WTC11 (cell line): ENCODE measurements at regions not wholly inside any gene's neighbourhood (a gene's known extent, or its start where the extent isn't known, plus 50 kb on each side); places are given as distances from the start of the nearest gene placed in this dataset.

ENCODE experiments used
- ATAC-seq: fragments of 200-7000 bp; cut with Tn5 transposase; 2 replicates; pipeline ENCODE4 v1.10.0; 2021; ENCODE audit warnings: mild to moderate bottlenecking, moderate library complexity
- CTCF ChIA-PET: fragments of 300-600 bp; sonication (Branson Sonifier 250); formaldehyde crosslinking; loops from one replicate; lab custom pipeline; 2021; ENCODE audit warnings: antibody characterized with exemption; lab: Charles Lee
- POLR2A ChIA-PET: fragments of 350-600 bp; sonication (Branson Sonifier 250); formaldehyde crosslinking; loops from one replicate; lab custom pipeline; 2021; ENCODE audit warnings: antibody characterized with exemption; lab: Charles Lee
- DNase-seq: peaks from one replicate; pipeline ENCODE4 v3.0.0; 2021; ENCODE audit warnings: low spot score
- H3K27ac Mint-ChIP-seq: 2 replicates; pipeline ENCODE4 v1.8.0; 2021; ENCODE audit warnings: mixed read lengths
- H3K27me3 Mint-ChIP-seq: 2 replicates; pipeline ENCODE4 v1.8.0; 2021; ENCODE audit warnings: low read depth, mild to moderate bottlenecking, moderate library complexity, mixed read lengths
- H3K36me3 Mint-ChIP-seq: 2 replicates; pipeline ENCODE4 v1.8.0; 2021; ENCODE audit warnings: mixed read lengths
- H3K4me1 Mint-ChIP-seq: 2 replicates; pipeline ENCODE4 v1.8.0; 2022; ENCODE audit warnings: mixed read lengths
- H3K4me3 Mint-ChIP-seq: 2 replicates; pipeline ENCODE4 v1.8.0; 2021; ENCODE audit warnings: mild to moderate bottlenecking, moderate library complexity, mixed read lengths
- H3K9me3 Mint-ChIP-seq: 2 replicates; pipeline ENCODE4 v1.8.0; 2021; ENCODE audit warnings: mixed read lengths
- FOXP1 ChIP-seq: sonication (generic); formaldehyde crosslinking; IDR thresholded peaks from 2 replicates; pipeline ENCODE4 v1.8.0; 2022; ENCODE audit warnings: missing genetic modification reagents, mild to moderate bottlenecking, moderate library complexity, borderline replicate concordance
- HMGA2 ChIP-seq: fragments of 250-450 bp; sonication (Bioruptor Pico); IDR thresholded peaks from 2 replicates; pipeline ENCODE4 v1.4.0; 2021; ENCODE audit warnings: mild to moderate bottlenecking, moderate library complexity
- JAZF1 ChIP-seq: fragments of 250-450 bp; sonication (Bioruptor Pico); IDR thresholded peaks from 2 replicates; pipeline ENCODE4 v1.9.0; 2021; ENCODE audit warnings: moderate library complexity, mild to moderate bottlenecking, inconsistent platforms
- NFATC4 ChIP-seq: fragments of 250-450 bp; sonication (Bioruptor Pico); IDR thresholded peaks from 2 replicates; pipeline ENCODE4 v1.9.0; 2021; ENCODE audit warnings: mild to moderate bottlenecking
- NFYB ChIP-seq: sonication (generic); formaldehyde crosslinking; conservative IDR thresholded peaks from 2 replicates; pipeline ENCODE4 v1.8.0; 2022; ENCODE audit warnings: low read depth, missing genetic modification reagents
- NR1H2 ChIP-seq: sonication (generic); formaldehyde crosslinking; IDR thresholded peaks from 2 replicates; pipeline ENCODE4 v1.9.0; 2021; ENCODE audit warnings: mild to moderate bottlenecking, moderate library complexity, missing genetic modification reagents
- PRDM15 ChIP-seq: sonication (generic); formaldehyde crosslinking; IDR thresholded peaks from 2 replicates; pipeline ENCODE4 v1.8.0; 2022; ENCODE audit warnings: missing genetic modification reagents
- TEAD1 ChIP-seq: sonication (generic); formaldehyde crosslinking; IDR thresholded peaks from 2 replicates; pipeline ENCODE4 v1.8.0; 2022; ENCODE audit warnings: mild to moderate bottlenecking, missing genetic modification reagents
- TP53 ChIP-seq: sonication (generic); formaldehyde crosslinking; IDR thresholded peaks from 2 replicates; pipeline ENCODE4 v1.8.1; 2023; ENCODE audit warnings: mild to moderate bottlenecking, missing genetic modification reagents
- USF1 ChIP-seq: sonication (generic); formaldehyde crosslinking; IDR thresholded peaks from 2 replicates; pipeline ENCODE4 v1.8.0; 2022; ENCODE audit warnings: mild to moderate bottlenecking, missing genetic modification reagents
- ZNF396 ChIP-seq: fragments of 250-450 bp; sonication (Bioruptor Pico); IDR thresholded peaks from 2 replicates; pipeline ENCODE4 v1.8.0; 2021; ENCODE audit warnings: mild to moderate bottlenecking, moderate library complexity, borderline replicate concordance
- ZNF416 ChIP-seq: fragments of 250-450 bp; sonication (Bioruptor Pico); IDR thresholded peaks from 2 replicates; pipeline ENCODE4 v1.9.0; 2021; ENCODE audit warnings: mild to moderate bottlenecking, inconsistent platforms
- ZNF532 ChIP-seq: fragments of 250-450 bp; sonication (Bioruptor Pico); IDR thresholded peaks from 2 replicates; pipeline ENCODE4 v1.9.0; 2021; ENCODE audit warnings: mild to moderate bottlenecking, borderline replicate concordance
- TF ChIP-seq, protein P1 (sequence below): sonication (generic); formaldehyde crosslinking; IDR thresholded peaks from 2 replicates; pipeline ENCODE4 v1.8.0; 2022; ENCODE audit warnings: mild to moderate bottlenecking, missing genetic modification reagents
- TF ChIP-seq, protein P2 (sequence below): fragments of 250-450 bp; sonication (Bioruptor Pico); conservative IDR thresholded peaks from 2 replicates; pipeline ENCODE4 v1.9.0; 2021; ENCODE audit warnings: mild to moderate bottlenecking
- TF ChIP-seq, protein P3 (sequence below): sonication (generic); formaldehyde crosslinking; IDR thresholded peaks from 2 replicates; pipeline ENCODE4 v1.8.1; 2023; ENCODE audit warnings: mild to moderate bottlenecking, missing genetic modification reagents, moderate library complexity
- TF ChIP-seq, protein P4 (sequence below): fragments of 250-450 bp; sonication (Bioruptor Pico); IDR thresholded peaks from 2 replicates; pipeline ENCODE4 v1.9.0; 2021; ENCODE audit warnings: mild to moderate bottlenecking
- TF ChIP-seq, protein P5 (sequence below): sonication (generic); formaldehyde crosslinking; conservative IDR thresholded peaks from 2 replicates; pipeline ENCODE4 v1.8.1; 2023; ENCODE audit warnings: mild to moderate bottlenecking, low read depth, missing genetic modification reagents, moderate library complexity

DNA sequence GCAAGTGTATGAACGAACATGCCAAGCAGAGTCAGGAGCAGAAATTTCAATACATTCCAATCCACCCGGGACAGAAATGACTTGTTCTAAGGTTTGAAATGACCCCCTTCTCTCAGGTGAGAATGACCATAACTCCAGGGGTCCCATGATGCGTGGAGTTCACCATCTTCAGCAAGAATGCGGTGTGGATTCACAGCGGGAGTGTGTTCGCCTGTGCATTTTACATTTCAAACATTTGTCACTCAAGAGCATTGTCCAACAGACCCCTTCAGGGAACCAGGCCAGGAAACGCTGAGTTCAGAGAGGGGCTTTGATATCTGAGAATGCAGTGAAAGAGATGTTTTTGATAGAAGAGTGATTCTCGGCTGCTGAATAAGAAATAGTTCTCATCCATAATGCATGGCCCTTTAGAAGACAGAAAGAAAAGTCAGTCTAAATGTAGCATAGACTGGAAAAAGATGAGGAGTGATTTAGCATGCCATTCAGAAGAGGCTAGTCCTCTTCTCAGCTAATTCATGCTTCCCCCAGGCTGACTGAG is 200.3 kb upstream of the KCNG1 start:
- Mint-ChIP-seq H3K27me3 (peaks cover 15% of the 10 kb centered on the region), H3K9me3 (peaks cover 18% of the 10 kb centered on the region), H3K36me3 (peaks cover 1% of the 10 kb centered on the region), H3K4me3 (no peak overlapping the region), H3K27ac (no peak overlapping the region), H3K4me1 (peaks cover 35% of the 10 kb centered on the region)
- ATAC-seq (no peak), DNase-seq (no peak)
- ChIA-PET POLR2A (interaction anchor here (1.1 kb wide), 1 partner anchor 95 kb away, joined by 3 read pairs; no protein-coding TSS in a partner anchor), CTCF (interaction anchor here (1.0 kb wide), 1 partner anchor 181 kb away, joined by 3 read pairs; no protein-coding TSS in a partner anchor)
- TF ChIP-seq, protein P1, sequence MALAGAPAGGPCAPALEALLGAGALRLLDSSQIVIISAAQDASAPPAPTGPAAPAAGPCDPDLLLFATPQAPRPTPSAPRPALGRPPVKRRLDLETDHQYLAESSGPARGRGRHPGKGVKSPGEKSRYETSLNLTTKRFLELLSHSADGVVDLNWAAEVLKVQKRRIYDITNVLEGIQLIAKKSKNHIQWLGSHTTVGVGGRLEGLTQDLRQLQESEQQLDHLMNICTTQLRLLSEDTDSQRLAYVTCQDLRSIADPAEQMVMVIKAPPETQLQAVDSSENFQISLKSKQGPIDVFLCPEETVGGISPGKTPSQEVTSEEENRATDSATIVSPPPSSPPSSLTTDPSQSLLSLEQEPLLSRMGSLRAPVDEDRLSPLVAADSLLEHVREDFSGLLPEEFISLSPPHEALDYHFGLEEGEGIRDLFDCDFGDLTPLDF (CRISPR knock-in tag), result no peak
- TF ChIP-seq, protein P2, sequence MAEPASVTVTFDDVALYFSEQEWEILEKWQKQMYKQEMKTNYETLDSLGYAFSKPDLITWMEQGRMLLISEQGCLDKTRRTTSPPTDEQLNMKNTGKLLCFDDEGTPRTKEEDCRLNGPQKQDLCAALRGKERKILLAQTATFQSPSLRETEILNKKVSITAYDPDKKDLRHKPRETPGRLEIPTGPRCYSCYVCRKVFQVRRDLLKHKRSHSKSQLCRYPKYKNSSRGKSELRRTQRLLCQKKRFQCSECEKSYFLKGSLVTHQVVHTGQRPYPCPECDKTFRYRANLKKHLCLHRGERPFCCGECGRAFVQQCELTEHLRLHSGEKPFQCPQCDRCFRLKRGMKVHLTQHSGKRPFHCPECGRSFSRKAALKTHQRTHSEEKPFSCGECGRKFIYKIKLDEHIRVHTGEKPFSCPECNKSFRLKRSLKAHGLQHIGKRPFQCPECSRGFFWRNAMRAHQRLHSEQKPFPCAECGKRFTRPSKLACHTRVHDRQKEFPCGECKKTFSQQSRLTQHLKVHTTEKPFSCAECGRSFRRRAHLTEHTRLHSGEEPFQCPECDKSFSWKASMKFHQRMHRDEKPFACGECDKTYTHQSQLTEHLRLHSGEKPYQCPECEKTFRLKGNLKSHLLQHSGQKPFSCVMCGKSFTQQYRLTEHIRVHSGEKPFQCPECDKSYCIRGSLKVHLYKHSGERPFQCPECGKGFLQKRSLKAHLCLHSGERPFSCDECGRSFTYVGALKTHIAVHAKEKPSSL, result no peak
- no peak for TF ChIP-seq FOXP1 (CRISPR knock-in tag)
- no peak for TF ChIP-seq ZNF396 (CRISPR knock-in tag)
- TF ChIP-seq USF1, result no peak
- TF ChIP-seq, protein P3, sequence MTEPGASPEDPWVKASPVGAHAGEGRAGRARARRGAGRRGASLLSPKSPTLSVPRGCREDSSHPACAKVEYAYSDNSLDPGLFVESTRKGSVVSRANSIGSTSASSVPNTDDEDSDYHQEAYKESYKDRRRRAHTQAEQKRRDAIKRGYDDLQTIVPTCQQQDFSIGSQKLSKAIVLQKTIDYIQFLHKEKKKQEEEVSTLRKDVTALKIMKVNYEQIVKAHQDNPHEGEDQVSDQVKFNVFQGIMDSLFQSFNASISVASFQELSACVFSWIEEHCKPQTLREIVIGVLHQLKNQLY (CRISPR knock-in tag), result no peak
- TF ChIP-seq TP53 (CRISPR knock-in tag), result no peak
- no peak for TF ChIP-seq JAZF1 (CRISPR knock-in tag)
- TF ChIP-seq NFYB (CRISPR knock-in tag), result no peak
- TF ChIP-seq NFATC4, result no peak
- TF ChIP-seq, protein P4, sequence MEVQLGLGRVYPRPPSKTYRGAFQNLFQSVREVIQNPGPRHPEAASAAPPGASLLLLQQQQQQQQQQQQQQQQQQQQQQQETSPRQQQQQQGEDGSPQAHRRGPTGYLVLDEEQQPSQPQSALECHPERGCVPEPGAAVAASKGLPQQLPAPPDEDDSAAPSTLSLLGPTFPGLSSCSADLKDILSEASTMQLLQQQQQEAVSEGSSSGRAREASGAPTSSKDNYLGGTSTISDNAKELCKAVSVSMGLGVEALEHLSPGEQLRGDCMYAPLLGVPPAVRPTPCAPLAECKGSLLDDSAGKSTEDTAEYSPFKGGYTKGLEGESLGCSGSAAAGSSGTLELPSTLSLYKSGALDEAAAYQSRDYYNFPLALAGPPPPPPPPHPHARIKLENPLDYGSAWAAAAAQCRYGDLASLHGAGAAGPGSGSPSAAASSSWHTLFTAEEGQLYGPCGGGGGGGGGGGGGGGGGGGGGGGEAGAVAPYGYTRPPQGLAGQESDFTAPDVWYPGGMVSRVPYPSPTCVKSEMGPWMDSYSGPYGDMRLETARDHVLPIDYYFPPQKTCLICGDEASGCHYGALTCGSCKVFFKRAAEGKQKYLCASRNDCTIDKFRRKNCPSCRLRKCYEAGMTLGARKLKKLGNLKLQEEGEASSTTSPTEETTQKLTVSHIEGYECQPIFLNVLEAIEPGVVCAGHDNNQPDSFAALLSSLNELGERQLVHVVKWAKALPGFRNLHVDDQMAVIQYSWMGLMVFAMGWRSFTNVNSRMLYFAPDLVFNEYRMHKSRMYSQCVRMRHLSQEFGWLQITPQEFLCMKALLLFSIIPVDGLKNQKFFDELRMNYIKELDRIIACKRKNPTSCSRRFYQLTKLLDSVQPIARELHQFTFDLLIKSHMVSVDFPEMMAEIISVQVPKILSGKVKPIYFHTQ (CRISPR knock-in tag), result no peak
- TF ChIP-seq ZNF532 (CRISPR knock-in tag), result no peak
- no peak for TF ChIP-seq HMGA2 (CRISPR knock-in tag)
- no peak for TF ChIP-seq NR1H2 (CRISPR knock-in tag)
- no peak for TF ChIP-seq ZNF416 (CRISPR knock-in tag)
- TF ChIP-seq TEAD1, result no peak
- TF ChIP-seq, protein P5, sequence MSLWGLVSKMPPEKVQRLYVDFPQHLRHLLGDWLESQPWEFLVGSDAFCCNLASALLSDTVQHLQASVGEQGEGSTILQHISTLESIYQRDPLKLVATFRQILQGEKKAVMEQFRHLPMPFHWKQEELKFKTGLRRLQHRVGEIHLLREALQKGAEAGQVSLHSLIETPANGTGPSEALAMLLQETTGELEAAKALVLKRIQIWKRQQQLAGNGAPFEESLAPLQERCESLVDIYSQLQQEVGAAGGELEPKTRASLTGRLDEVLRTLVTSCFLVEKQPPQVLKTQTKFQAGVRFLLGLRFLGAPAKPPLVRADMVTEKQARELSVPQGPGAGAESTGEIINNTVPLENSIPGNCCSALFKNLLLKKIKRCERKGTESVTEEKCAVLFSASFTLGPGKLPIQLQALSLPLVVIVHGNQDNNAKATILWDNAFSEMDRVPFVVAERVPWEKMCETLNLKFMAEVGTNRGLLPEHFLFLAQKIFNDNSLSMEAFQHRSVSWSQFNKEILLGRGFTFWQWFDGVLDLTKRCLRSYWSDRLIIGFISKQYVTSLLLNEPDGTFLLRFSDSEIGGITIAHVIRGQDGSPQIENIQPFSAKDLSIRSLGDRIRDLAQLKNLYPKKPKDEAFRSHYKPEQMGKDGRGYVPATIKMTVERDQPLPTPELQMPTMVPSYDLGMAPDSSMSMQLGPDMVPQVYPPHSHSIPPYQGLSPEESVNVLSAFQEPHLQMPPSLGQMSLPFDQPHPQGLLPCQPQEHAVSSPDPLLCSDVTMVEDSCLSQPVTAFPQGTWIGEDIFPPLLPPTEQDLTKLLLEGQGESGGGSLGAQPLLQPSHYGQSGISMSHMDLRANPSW, result no peak
- TF ChIP-seq PRDM15 (CRISPR knock-in tag), result no peak
